ENCODE measurements at regions not wholly inside any gene's neighbourhood (a gene's known extent, or its start where the extent isn't known, plus 50 kb on each side); places are given as distances from the start of the nearest gene placed in this dataset.

DNA sequence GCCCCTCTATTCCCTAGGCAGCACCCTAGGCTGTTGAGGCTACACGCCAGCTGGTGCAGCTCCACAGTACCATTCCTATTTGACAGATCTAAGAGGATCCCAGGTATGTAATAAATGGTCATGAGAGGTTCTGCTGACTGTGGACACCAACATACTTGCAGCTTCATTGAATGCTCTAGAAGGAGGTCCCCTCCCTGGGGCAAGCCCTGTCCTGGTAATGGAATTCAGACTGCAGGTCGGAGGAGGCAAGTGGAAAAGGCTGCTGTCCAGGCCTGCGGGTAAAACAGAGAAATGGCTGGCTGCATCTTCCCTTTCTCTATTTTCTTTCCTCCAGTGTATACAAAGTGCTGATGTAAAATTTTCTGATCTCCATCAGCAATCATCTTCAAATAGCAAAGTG lies 66.1 kb upstream of the ZNF648 start:
- Mint-ChIP-seq H3K36me3 (ENCODE audit: low read depth) (no peaks in the 10 kb centered on the region), H3K4me3 (no peak overlapping the region), H3K27ac (peak overlapping the region; percentile 6), H3K27me3 (peaks cover 10% of the 10 kb centered on the region), H3K4me1 (no peaks in the 10 kb centered on the region), H3K9me3 (peaks cover 6% of the 10 kb centered on the region)
- no peak for DNase-seq
- ChIA-PET POLR2A (no interaction called here), CTCF (interaction anchor here (0.8 kb wide), 1 partner anchor 11 kb away, joined by 3 read pairs; no protein-coding TSS in a partner anchor)

DNA sequence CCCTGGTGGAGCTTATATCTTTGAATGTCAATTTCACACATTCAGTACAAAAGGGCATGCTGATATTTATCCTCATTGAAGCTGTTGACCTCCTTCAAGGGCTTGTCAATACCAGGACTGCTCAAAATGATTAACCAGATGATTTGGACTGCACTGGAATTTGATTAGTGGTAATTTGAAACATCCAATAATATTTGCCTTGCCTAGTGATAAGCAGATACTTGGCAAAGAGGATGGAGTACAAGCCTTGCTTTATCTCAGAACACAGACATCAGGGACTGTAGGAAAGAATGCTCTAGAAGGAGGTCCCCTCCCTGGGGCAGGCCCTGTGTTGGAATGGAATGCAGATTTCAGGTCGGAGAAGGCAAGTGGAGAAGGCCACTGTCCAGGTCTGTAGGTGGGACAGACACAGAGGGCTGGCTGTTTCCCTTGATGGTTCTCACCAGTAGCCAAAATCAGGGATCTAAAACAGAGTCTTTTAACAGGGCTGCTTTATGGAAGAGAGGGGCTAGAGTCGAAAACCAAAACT lies 64.8 kb upstream of the ZNF648 start:
- no peaks in the 10 kb centered on the region for H3K36me3 Mint-ChIP-seq (ENCODE audit: low read depth)
- no peaks in the 10 kb centered on the region for H3K9me3 Mint-ChIP-seq
- H3K4me3 Mint-ChIP-seq, result no peak overlapping the region
- peaks cover 16% of the 10 kb centered on the region for H3K27me3 Mint-ChIP-seq
- POLR2A ChIA-PET, result no interaction called here
- DNase-seq, result no peak
- H3K4me1 Mint-ChIP-seq, result no peaks in the 10 kb centered on the region
- CTCF ChIA-PET, result interaction anchor here (1.2 kb wide), 1 partner anchor 17 kb away, joined by 3 read pairs; no protein-coding TSS in a partner anchor
- no peak overlapping the region for H3K27ac Mint-ChIP-seq

DNA sequence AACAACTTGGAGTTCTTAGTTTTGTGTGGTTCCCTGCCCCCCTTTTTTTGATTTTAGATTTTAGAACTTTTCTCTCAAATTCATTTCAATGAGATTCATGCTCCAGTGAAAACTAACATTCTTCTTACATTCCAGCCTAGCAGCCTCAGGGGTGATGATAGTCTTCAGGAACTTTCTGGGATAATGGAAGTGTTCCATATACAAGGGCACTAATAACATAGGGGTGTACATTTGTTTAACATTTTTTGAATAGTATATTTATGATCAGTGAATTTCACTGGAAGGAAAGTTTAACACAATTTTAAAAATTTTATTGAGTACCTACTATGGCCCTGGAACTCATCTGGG lies 61.4 kb upstream of the ZNF648 start:
- Mint-ChIP-seq H3K36me3 (ENCODE audit: low read depth) (no peaks in the 10 kb centered on the region), H3K9me3 (no peaks in the 10 kb centered on the region), H3K4me3 (no peak overlapping the region), H3K4me1 (no peaks in the 10 kb centered on the region), H3K27me3 (peaks cover 17% of the 10 kb centered on the region), H3K27ac (no peak overlapping the region)
- ChIA-PET CTCF (no interaction called here), POLR2A (no interaction called here)
- DNase-seq, result no peak

DNA sequence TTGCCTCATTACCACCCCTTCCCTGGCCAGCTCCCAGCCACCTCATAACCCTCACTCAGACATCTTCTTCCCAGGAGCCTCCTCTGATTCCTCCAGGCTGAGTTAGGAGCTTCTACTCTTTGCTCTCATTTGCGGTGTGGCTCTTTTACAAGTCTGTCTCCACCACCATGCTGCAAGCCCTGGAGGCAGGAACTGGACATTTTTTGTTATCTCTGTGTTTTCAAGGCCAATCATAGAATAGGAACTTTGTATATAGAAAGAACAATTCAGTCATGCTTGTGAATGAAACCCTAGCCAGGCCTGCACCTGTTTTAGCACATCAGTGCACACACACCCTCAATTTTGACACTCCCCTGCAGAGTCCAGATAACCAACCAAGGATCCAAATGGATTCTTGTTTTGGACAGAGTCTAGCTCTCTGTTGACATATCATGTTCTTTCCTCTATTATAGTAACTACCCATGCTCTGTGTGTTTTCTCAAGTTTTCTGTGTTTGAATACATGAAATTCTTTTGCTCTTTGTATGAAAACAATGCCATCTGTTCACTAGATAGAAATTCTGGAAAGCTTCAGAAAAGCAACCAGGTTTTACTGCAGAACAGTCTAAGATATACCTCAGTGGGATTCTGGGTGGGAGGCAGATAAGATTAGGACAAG lies 60.9 kb upstream of the ZNF648 start:
- ChIA-PET POLR2A (no interaction called here), CTCF (interaction anchor here (0.5 kb wide), 1 partner anchor 290 kb away, joined by 3 read pairs; no protein-coding TSS in a partner anchor)
- no peak for DNase-seq
- Mint-ChIP-seq H3K27me3 (peaks cover 20% of the 10 kb centered on the region), H3K4me3 (no peak overlapping the region), H3K4me1 (no peaks in the 10 kb centered on the region), H3K9me3 (no peaks in the 10 kb centered on the region), H3K36me3 (ENCODE audit: low read depth) (no peaks in the 10 kb centered on the region), H3K27ac (no peak overlapping the region)

DNA sequence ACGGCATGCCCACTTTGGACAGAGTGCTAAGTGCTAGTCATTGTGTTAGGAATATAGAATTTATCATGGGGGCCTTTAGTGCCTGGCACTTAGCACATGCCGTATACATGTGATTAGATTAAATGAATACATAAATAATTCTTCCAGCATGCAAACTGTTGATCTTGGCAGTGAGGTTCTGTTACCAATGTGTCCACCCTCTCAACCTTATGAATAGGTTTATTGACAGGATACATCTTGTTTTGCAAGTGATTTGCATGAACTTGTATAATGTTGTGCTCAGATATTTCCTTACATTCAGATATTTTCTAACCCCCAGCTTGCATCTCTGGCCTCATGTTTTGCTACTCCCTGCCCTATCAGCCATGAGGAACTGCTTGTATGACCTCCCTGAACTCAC lies 60.3 kb upstream of the ZNF648 start:
- H3K36me3 Mint-ChIP-seq (ENCODE audit: low read depth), result no peaks in the 10 kb centered on the region
- no peak overlapping the region for H3K4me3 Mint-ChIP-seq
- ChIA-PET CTCF (interaction anchor here (0.5 kb wide), 1 partner anchor 291 kb away, joined by 3 read pairs; no protein-coding TSS in a partner anchor), POLR2A (no interaction called here)
- no peak overlapping the region for H3K27ac Mint-ChIP-seq
- H3K4me1 Mint-ChIP-seq, result no peaks in the 10 kb centered on the region
- no peak for DNase-seq
- no peaks in the 10 kb centered on the region for H3K9me3 Mint-ChIP-seq
- H3K27me3 Mint-ChIP-seq, result peaks cover 25% of the 10 kb centered on the region

DNA sequence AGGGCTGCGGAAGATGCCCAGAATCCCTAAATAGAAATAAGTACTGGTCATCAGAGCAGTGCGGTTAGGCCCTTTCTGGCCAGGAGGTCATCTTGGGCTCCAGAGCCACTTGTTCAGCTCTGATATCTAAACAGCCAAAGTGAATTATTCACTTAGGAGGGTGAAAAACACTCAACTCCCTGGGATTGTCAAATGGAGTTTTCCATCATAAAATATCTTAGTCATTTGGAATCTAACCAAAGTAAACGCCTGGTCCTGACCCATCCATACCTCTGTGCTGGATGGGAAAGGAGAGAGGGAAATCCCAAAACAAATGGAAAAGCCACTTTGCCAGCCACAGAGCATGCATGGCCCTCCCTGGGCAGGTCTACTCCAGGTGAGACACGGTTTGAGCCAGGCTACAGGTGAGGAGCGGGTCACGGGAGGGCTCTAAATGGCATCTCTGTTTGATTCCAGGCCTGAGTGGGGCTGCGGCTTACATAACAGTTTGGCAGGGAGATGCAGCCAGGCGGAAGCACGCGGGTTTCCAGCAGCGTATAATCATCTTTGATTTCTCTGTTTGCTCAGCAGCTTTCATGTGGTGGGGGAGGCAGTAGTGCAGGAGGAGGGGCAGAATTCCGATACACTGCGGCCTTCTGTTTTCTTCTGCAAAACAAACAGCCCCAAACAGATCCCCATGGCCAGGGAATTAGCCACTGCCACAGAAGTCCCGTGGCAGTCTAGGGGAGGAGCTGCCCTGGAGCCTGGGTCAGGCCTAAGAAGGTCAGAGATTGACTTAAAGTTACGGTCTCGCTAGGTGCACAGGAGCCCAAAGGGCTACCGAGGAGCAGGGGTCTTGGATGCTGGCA lies 59.1 kb upstream of the ZNF648 start:
- Mint-ChIP-seq H3K36me3 (ENCODE audit: low read depth) (no peaks in the 10 kb centered on the region), H3K4me3 (no peak overlapping the region), H3K27ac (no peak overlapping the region), H3K27me3 (peaks cover 28% of the 10 kb centered on the region), H3K9me3 (no peaks in the 10 kb centered on the region), H3K4me1 (no peaks in the 10 kb centered on the region)
- POLR2A ChIA-PET, result no interaction called here
- CTCF ChIA-PET, result interaction anchor here (1.2 kb wide), 1 partner anchor 23 kb away, joined by 4 read pairs; no protein-coding TSS in a partner anchor
- no peak for DNase-seq

DNA sequence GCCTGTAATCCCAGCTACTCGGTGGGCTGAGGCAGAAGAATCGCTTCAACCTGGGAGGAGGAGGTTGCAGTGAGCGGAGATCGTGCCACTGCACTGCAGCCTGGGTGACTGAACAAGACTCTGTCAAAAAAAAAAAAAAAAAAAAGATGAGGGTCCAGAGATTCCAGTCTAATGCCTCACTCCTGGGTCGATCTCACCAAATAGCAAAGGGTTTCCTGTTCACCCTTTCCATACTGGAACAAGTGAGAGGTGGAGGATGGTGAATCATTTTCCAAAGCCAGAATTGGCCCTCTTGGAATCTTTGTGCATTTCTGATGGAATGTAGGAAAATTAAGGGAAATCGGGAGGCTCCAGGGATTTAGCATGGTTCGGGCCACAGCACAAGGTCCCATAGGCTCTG lies 58.1 kb upstream of the ZNF648 start:
- H3K27ac Mint-ChIP-seq, result no peak overlapping the region
- H3K27me3 Mint-ChIP-seq, result peaks cover 30% of the 10 kb centered on the region
- ChIA-PET POLR2A (no interaction called here), CTCF (interaction anchor here (1.2 kb wide), 1 partner anchor 24 kb away, joined by 4 read pairs; no protein-coding TSS in a partner anchor)
- no peaks in the 10 kb centered on the region for H3K36me3 Mint-ChIP-seq (ENCODE audit: low read depth)
- no peaks in the 10 kb centered on the region for H3K9me3 Mint-ChIP-seq
- H3K4me3 Mint-ChIP-seq, result no peak overlapping the region
- no peaks in the 10 kb centered on the region for H3K4me1 Mint-ChIP-seq
- no peak for DNase-seq

DNA sequence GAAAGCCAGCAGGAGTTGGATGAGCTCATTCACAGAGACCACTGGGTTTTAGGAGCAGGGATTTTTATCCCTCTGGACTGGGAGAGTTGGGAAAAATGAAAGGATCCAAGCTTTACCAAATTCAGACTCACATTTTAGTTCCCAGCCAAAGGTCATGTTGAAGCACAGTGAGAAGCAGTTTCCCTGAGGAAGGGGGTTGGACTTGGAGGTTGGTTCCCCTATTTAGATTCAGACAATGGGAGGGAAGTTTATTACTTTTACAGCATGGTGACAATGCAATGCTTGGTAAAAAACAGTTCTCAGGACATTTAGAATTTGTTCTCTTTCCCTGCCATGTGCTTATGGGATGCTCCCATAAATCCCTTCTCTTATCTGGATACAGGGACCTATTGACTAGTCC lies 57.3 kb upstream of the ZNF648 start:
- Mint-ChIP-seq H3K27me3 (peaks cover 30% of the 10 kb centered on the region), H3K4me1 (no peaks in the 10 kb centered on the region), H3K9me3 (no peaks in the 10 kb centered on the region), H3K27ac (no peak overlapping the region), H3K36me3 (ENCODE audit: low read depth) (no peaks in the 10 kb centered on the region), H3K4me3 (no peak overlapping the region)
- CTCF ChIA-PET, result interaction anchor here (0.6 kb wide), 1 partner anchor 1324 kb away, joined by 3 read pairs; no protein-coding TSS in a partner anchor
- POLR2A ChIA-PET, result no interaction called here
- no peak for DNase-seq

DNA sequence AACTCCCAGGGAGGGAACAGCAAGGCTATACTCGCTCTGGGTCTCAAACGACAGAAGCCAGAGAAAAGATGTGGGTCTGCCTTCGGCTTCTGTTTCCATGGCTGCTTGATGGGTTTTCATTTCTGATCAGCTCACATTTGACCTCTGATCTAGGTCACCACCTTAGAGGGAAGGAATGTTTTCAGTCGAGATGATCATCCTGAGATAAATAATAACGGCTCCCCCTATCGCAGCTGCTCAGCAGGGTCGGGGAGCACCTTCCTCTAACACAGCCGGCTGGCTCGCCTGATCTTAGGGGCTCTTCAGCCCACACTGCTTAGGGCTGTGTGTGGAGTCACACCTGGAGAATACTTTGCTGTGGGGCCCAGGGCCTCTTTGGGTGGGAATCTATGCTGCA lies 53.1 kb upstream of the ZNF648 start:
- Mint-ChIP-seq H3K4me3 (no peak overlapping the region), H3K36me3 (ENCODE audit: low read depth) (no peaks in the 10 kb centered on the region), H3K27ac (no peak overlapping the region), H3K9me3 (no peaks in the 10 kb centered on the region), H3K4me1 (no peaks in the 10 kb centered on the region), H3K27me3 (peaks cover 30% of the 10 kb centered on the region)
- POLR2A ChIA-PET, result no interaction called here
- DNase-seq, result no peak
- CTCF ChIA-PET, result interaction anchor here (2.2 kb wide), 1 partner anchor 29 kb away, joined by 6 read pairs; no protein-coding TSS in a partner anchor

DNA sequence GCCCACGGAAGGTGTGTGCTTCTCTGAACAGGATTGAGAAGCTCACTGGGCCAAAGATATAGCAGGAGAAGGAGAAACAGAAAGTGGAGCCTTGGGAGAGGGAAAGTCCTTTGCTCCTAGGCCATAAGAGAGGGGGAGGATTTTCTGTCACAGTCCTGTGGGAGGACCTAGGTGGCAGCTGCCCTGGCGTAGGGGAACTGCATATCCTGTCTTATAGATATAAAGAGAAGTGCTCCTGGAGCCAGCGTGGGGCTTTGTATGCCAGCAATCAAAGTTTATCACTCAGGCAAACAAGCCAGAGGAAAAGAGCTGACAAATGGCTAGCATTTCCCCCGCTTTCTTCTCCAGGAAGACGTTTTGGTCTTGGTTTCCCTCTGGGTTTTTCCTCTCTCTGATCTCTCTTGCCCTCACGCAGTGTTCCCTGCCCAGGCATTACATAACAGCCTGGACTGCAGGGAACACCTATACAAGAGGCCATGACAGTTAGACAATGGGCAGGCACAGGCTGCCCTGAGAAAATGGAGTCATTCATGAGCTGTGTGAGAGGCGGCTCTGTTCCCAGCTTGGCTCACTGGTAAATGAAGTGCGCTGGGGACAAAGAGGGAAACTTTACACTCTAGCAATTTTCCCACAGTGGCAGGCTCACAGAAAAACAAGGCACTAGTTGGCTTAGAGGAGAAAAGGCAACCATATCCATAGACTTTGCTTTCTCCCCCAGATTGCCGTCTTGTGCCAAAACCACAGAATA lies 52.5 kb upstream of the ZNF648 start:
- CTCF ChIA-PET, result interaction anchor here (1.4 kb wide), 1 partner anchor 29 kb away, joined by 5 read pairs; no protein-coding TSS in a partner anchor
- H3K27me3 Mint-ChIP-seq, result peaks cover 30% of the 10 kb centered on the region
- no peak overlapping the region for H3K4me3 Mint-ChIP-seq

DNA sequence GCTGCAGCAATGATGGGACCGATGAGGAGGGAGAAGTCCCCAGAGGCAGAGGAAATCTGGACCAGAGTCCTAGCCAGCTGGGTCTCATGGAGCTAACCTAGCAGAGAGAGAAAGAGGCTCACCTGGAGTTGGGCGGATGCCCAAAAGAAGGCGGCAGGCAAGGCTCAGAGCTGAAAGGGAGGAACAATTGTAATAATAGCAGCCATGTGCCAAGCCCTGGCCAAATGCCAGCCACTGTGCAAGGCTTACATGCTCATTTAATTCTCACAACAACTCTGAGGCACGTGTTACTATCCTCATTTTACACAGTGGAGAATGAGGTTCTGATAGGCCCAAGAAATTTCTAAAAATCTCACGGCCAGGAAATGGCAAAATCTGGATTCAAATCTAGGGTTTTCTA lies 50.0 kb upstream of the ZNF648 start:
- no peak overlapping the region for H3K4me3 Mint-ChIP-seq
- H3K9me3 Mint-ChIP-seq, result no peaks in the 10 kb centered on the region
- no peak overlapping the region for H3K27ac Mint-ChIP-seq
- no peak for DNase-seq
- CTCF ChIA-PET, result no interaction called here
- H3K27me3 Mint-ChIP-seq, result peaks cover 26% of the 10 kb centered on the region
- H3K36me3 Mint-ChIP-seq (ENCODE audit: low read depth), result no peaks in the 10 kb centered on the region
- POLR2A ChIA-PET, result no interaction called here
- no peaks in the 10 kb centered on the region for H3K4me1 Mint-ChIP-seq

More for the DNA sequence above, 52.5 kb upstream of the ZNF648 start:
- DNase-seq, result no peak
- Mint-ChIP-seq H3K9me3 (no peaks in the 10 kb centered on the region), H3K27ac (no peak overlapping the region), H3K4me1 (no peaks in the 10 kb centered on the region), H3K36me3 (ENCODE audit: low read depth) (no peaks in the 10 kb centered on the region)
- POLR2A ChIA-PET, result no interaction called here
